ENCODE measurements at regions not wholly inside any gene's neighbourhood (a gene's known extent, or its start where the extent isn't known, plus 50 kb on each side); places are given as distances from the start of the nearest gene placed in this dataset.

GRCh38 chr2:156021146-156022040 is 311.1 kb downstream of the NR4A2 start:
- H3K27ac ChIP-seq, result no peak overlapping the region
- DNase-seq (ENCODE audit: low read depth, low spot score), result no peak
- no peaks in the 10 kb centered on the region for H3K36me3 ChIP-seq (ENCODE audit: insufficient read depth, low read length)
- no peak overlapping the region for H3K9ac ChIP-seq (ENCODE audit: insufficient read length)
- no peak overlapping the region for H3K4me3 ChIP-seq
- TF ChIP-seq FOXP2 (optimal IDR thresholded peaks at IDR 0.05; ENCODE audit: control extremely low read depth, extremely low read length, insufficient read depth) (no peak), POLR2AphosphoS5 (IDR thresholded peaks at IDR 0.05; ENCODE audit: borderline replicate concordance, low read depth, low read length) (no peak), EZH2 (IDR thresholded peaks at IDR 0.05) (no peak)
- H3K9me3 ChIP-seq (ENCODE audit: low read depth, low read length), result no peaks in the 10 kb centered on the region

GRCh38 chr2:156019341-156019740 is 313.2 kb downstream of the NR4A2 start:
- H3K9ac ChIP-seq (ENCODE audit: insufficient read length), result no peak overlapping the region
- no peak for TF ChIP-seq FOXP2 (optimal IDR thresholded peaks at IDR 0.05; ENCODE audit: control extremely low read depth, extremely low read length, insufficient read depth)
- no peak for TF ChIP-seq EZH2 (IDR thresholded peaks at IDR 0.05)

GRCh38 chr2:156017341-156017885 is 315.1 kb downstream of the NR4A2 start:
- DNase-seq (ENCODE audit: low read depth, low spot score), result no peak
- Histone ChIP-seq H3K4me3 (no peak overlapping the region), H3K9ac (ENCODE audit: insufficient read length) (no peak overlapping the region), H3K27ac (no peak overlapping the region), H3K9me3 (ENCODE audit: low read depth, low read length) (no peaks in the 10 kb centered on the region), H3K36me3 (ENCODE audit: insufficient read depth, low read length) (no peaks in the 10 kb centered on the region)
- TF ChIP-seq POLR2AphosphoS5 (IDR thresholded peaks at IDR 0.05; ENCODE audit: borderline replicate concordance, low read depth, low read length), result no peak
- no peak for TF ChIP-seq FOXP2 (optimal IDR thresholded peaks at IDR 0.05; ENCODE audit: control extremely low read depth, extremely low read length, insufficient read depth)
- no peak for TF ChIP-seq EZH2 (IDR thresholded peaks at IDR 0.05)

More at GRCh38 chr2:156019341-156019740, 313.2 kb downstream of the NR4A2 start:
- no peak overlapping the region for H3K27ac ChIP-seq
- no peak overlapping the region for H3K4me3 ChIP-seq
- no peaks in the 10 kb centered on the region for H3K9me3 ChIP-seq (ENCODE audit: low read depth, low read length)
- no peaks in the 10 kb centered on the region for H3K36me3 ChIP-seq (ENCODE audit: insufficient read depth, low read length)
- DNase-seq (ENCODE audit: low read depth, low spot score), result no peak

GRCh38 chr2:156009293-156009692 is 323.2 kb downstream of the NR4A2 start:
- Histone ChIP-seq H3K27ac (no peak overlapping the region), H3K9me3 (ENCODE audit: low read depth, low read length) (no peaks in the 10 kb centered on the region), H3K4me3 (no peak overlapping the region), H3K9ac (ENCODE audit: insufficient read length) (no peak overlapping the region), H3K36me3 (ENCODE audit: insufficient read depth, low read length) (no peaks in the 10 kb centered on the region)
- no peak for DNase-seq (ENCODE audit: low read depth, low spot score)
- TF ChIP-seq EZH2 (IDR thresholded peaks at IDR 0.05) (no peak), POLR2AphosphoS5 (IDR thresholded peaks at IDR 0.05; ENCODE audit: borderline replicate concordance, low read depth, low read length) (no peak), FOXP2 (optimal IDR thresholded peaks at IDR 0.05; ENCODE audit: control extremely low read depth, extremely low read length, insufficient read depth) (no peak)

- Histone ChIP-seq H3K36me3 (ENCODE audit: insufficient read depth, low read length) (no peaks in the 10 kb centered on the region), H3K9me3 (ENCODE audit: low read depth, low read length) (no peaks in the 10 kb centered on the region), H3K27ac (no peak overlapping the region), H3K9ac (ENCODE audit: insufficient read length) (no peak overlapping the region), H3K4me3 (no peak overlapping the region)
- no peak for TF ChIP-seq POLR2AphosphoS5 (IDR thresholded peaks at IDR 0.05; ENCODE audit: borderline replicate concordance, low read depth, low read length)
- no peak for TF ChIP-seq FOXP2 (optimal IDR thresholded peaks at IDR 0.05; ENCODE audit: control extremely low read depth, extremely low read length, insufficient read depth)
- no peak for TF ChIP-seq EZH2 (IDR thresholded peaks at IDR 0.05)
- DNase-seq (ENCODE audit: low read depth, low spot score), result no peak
Observed at GRCh38 chr2:156006721-156007618, 325.6 kb downstream of the NR4A2 start.

- H3K4me3 ChIP-seq, result no peak overlapping the region
- H3K27ac ChIP-seq, result no peak overlapping the region
- no peak for TF ChIP-seq EZH2 (IDR thresholded peaks at IDR 0.05)
- no peak for TF ChIP-seq POLR2AphosphoS5 (IDR thresholded peaks at IDR 0.05; ENCODE audit: borderline replicate concordance, low read depth, low read length)
- no peak for TF ChIP-seq FOXP2 (optimal IDR thresholded peaks at IDR 0.05; ENCODE audit: control extremely low read depth, extremely low read length, insufficient read depth)
- DNase-seq (ENCODE audit: low read depth, low spot score), result no peak
- H3K36me3 ChIP-seq (ENCODE audit: insufficient read depth, low read length), result no peaks in the 10 kb centered on the region
- no peaks in the 10 kb centered on the region for H3K9me3 ChIP-seq (ENCODE audit: low read depth, low read length)
- no peak overlapping the region for H3K9ac ChIP-seq (ENCODE audit: insufficient read length)
Observed at GRCh38 chr2:156005999-156006712, 326.4 kb downstream of the NR4A2 start.

- TF ChIP-seq EZH2 (IDR thresholded peaks at IDR 0.05) (no peak), FOXP2 (optimal IDR thresholded peaks at IDR 0.05; ENCODE audit: control extremely low read depth, extremely low read length, insufficient read depth) (no peak), POLR2AphosphoS5 (IDR thresholded peaks at IDR 0.05; ENCODE audit: borderline replicate concordance, low read depth, low read length) (no peak)
Observed at GRCh38 chr2:156005531-156005930, 327.0 kb downstream of the NR4A2 start.

More at GRCh38 chr2:156005531-156005930, 327.0 kb downstream of the NR4A2 start:
- Histone ChIP-seq H3K9me3 (ENCODE audit: low read depth, low read length) (no peaks in the 10 kb centered on the region), H3K4me3 (no peak overlapping the region), H3K9ac (ENCODE audit: insufficient read length) (no peak overlapping the region), H3K36me3 (ENCODE audit: insufficient read depth, low read length) (no peaks in the 10 kb centered on the region), H3K27ac (no peak overlapping the region)
- no peak for DNase-seq (ENCODE audit: low read depth, low spot score)
